ENCODE measurements at regions not wholly inside any gene's neighbourhood (a gene's known extent, or its start where the extent isn't known, plus 50 kb on each side); places are given as distances from the start of the nearest gene placed in this dataset.

GRCh38 chr4:108369035-108369655 lies 200.4 kb upstream of the LEF1 start:
- TF ChIP-seq CTCF (IDR thresholded peaks at IDR 0.05) = no peak
- no peak for TF ChIP-seq EP300 (IDR thresholded peaks at IDR 0.05)
